HG03558 (cell line): ENCODE measurements at regions not wholly inside any gene's neighbourhood (a gene's known extent, or its start where the extent isn't known, plus 50 kb on each side); places are given as distances from the start of the nearest gene placed in this dataset.
"Not testable (repeated sequence)": the region's sequence is repeated elsewhere in the genome, so short reads cannot be mapped to it uniquely, and the experiment has no call there.

Experiments used
- ATAC-seq: cut with Tn5 transposase; IDR thresholded peaks from one replicate; pipeline ENCODE4 v1.9.1; 2021; ENCODE audit warnings: moderate number of reproducible peaks; ENCODE audit not compliant: unreplicated experiment; ENCODE audit errors: extremely low read depth

GRCh38 chr4:100682477-100683218 lies 164.8 kb upstream of the EMCN start:
- no peak for ATAC-seq

GRCh38 chr4:100681289-100681688 lies 163.5 kb upstream of the EMCN start:
- ATAC-seq = no peak

GRCh38 chr4:100679926-100680325 lies 162.1 kb upstream of the EMCN start:
- no peak for ATAC-seq

GRCh38 chr4:100674976-100675375 lies 157.2 kb upstream of the EMCN start:
- ATAC-seq = no peak

GRCh38 chr4:100657187-100657586 lies 139.4 kb upstream of the EMCN start:
- ATAC-seq = no peak

GRCh38 chr4:100651499-100652175 lies 133.8 kb upstream of the EMCN start:
- no peak for ATAC-seq

- ATAC-seq = no peak
Measured at GRCh38 chr4:100649417-100649816, 131.6 kb upstream of the EMCN start.

GRCh38 chr4:100644150-100644549 lies 126.3 kb upstream of the EMCN start:
- ATAC-seq = no peak

GRCh38 chr4:100641336-100641735 lies 123.5 kb upstream of the EMCN start:
- ATAC-seq = no peak

GRCh38 chr4:100635899-100636298 lies 118.1 kb upstream of the EMCN start:
- no peak for ATAC-seq

GRCh38 chr4:100633269-100633668 lies 115.4 kb upstream of the EMCN start:
- no peak for ATAC-seq

- no peak for ATAC-seq
Measured at GRCh38 chr4:100632163-100632562, 114.3 kb upstream of the EMCN start.

GRCh38 chr4:100631281-100631968 lies 113.6 kb upstream of the EMCN start:
- no peak for ATAC-seq

- no peak for ATAC-seq
Measured at GRCh38 chr4:100630341-100630740, 112.5 kb upstream of the EMCN start.

GRCh38 chr4:100609810-100610209 lies 92.0 kb upstream of the EMCN start:
- no peak for ATAC-seq

- not testable (repeated sequence) for ATAC-seq
Measured at GRCh38 chr4:100608651-100609050, 90.8 kb upstream of the EMCN start.

GRCh38 chr4:100605144-100605543 lies 87.3 kb upstream of the EMCN start:
- no peak for ATAC-seq

- ATAC-seq = no peak
Measured at GRCh38 chr4:100593935-100594334, 76.1 kb upstream of the EMCN start.

GRCh38 chr4:100591161-100591876 lies 73.5 kb upstream of the EMCN start:
- ATAC-seq = no peak

- no peak for ATAC-seq
Measured at GRCh38 chr4:100590325-100590724, 72.5 kb upstream of the EMCN start.

GRCh38 chr4:100588076-100588475 lies 70.3 kb upstream of the EMCN start:
- ATAC-seq = no peak
